ENCODE measurements at regions not wholly inside any gene's neighbourhood (a gene's known extent, or its start where the extent isn't known, plus 50 kb on each side); places are given as distances from the start of the nearest gene placed in this dataset.

GRCh38 chr5:96250782-96251181 is 182.3 kb downstream of the PCSK1 start:
- TF ChIP-seq TEAD4 (IDR thresholded peaks at IDR 0.05; ENCODE audit: borderline replicate concordance, insufficient read depth) (no peak), SMC3 (IDR thresholded peaks at IDR 0.05; ENCODE audit: low read depth, low read length) (no peak)
- TF ChIP-seq, protein P1, sequence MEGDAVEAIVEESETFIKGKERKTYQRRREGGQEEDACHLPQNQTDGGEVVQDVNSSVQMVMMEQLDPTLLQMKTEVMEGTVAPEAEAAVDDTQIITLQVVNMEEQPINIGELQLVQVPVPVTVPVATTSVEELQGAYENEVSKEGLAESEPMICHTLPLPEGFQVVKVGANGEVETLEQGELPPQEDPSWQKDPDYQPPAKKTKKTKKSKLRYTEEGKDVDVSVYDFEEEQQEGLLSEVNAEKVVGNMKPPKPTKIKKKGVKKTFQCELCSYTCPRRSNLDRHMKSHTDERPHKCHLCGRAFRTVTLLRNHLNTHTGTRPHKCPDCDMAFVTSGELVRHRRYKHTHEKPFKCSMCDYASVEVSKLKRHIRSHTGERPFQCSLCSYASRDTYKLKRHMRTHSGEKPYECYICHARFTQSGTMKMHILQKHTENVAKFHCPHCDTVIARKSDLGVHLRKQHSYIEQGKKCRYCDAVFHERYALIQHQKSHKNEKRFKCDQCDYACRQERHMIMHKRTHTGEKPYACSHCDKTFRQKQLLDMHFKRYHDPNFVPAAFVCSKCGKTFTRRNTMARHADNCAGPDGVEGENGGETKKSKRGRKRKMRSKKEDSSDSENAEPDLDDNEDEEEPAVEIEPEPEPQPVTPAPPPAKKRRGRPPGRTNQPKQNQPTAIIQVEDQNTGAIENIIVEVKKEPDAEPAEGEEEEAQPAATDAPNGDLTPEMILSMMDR (IDR thresholded peaks at IDR 0.05) = no peak

Data from SK-N-SH (cell line).